Loucy (cell line): ENCODE measurements at regions not wholly inside any gene's neighbourhood (a gene's known extent, or its start where the extent isn't known, plus 50 kb on each side); places are given as distances from the start of the nearest gene placed in this dataset.

Experiments
- H2AFZ ChIP-seq: fragments of 200-600 bp; sonication (generic); 2 replicates; pipeline ENCODE4 v1.6.0; 2016; ENCODE audit warnings: antibody characterized with exemption, mild to moderate bottlenecking, low read length, moderate library complexity
- H3F3A ChIP-seq: fragments of 200-600 bp; 2 replicates; pipeline ENCODE4 v1.6.0; 2016; ENCODE audit warnings: antibody characterized with exemption, low read depth, mild to moderate bottlenecking
- H3K27me3 ChIP-seq: fragments of 200-600 bp; sonication (generic); 2 replicates; pipeline ENCODE4 v1.6.1; 2014; ENCODE audit warnings: low read length, mild to moderate bottlenecking; ENCODE audit not compliant: insufficient read depth, poor library complexity, severe bottlenecking
- H3K36me3 ChIP-seq: fragments of 200-600 bp; sonication (generic); 2 replicates; pipeline ENCODE4 v1.6.1; 2016; ENCODE audit warnings: low read length; ENCODE audit not compliant: insufficient read depth
- H3K4me1 ChIP-seq: fragments of 200-600 bp; sonication (generic); 2 replicates; pipeline ENCODE4 v1.5.1; 2014; ENCODE audit warnings: low read length, mild to moderate bottlenecking; ENCODE audit not compliant: insufficient read depth, poor library complexity, severe bottlenecking
- H3K4me2 ChIP-seq: fragments of 200-600 bp; sonication (generic); 2 replicates; pipeline ENCODE4 v1.6.0; 2014; ENCODE audit warnings: antibody characterized with exemption, low read length, low read depth, mild to moderate bottlenecking; ENCODE audit not compliant: poor library complexity, severe bottlenecking
- H3K4me3 ChIP-seq: fragments of 200-600 bp; sonication (generic); 2 replicates; pipeline ENCODE4 v1.5.1; 2014; ENCODE audit warnings: low read length, mild to moderate bottlenecking, mixed read lengths; ENCODE audit not compliant: poor library complexity, severe bottlenecking
- H3K79me2 ChIP-seq: fragments of 200-600 bp; sonication (generic); 2 replicates; pipeline ENCODE4 v1.6.1; 2014; ENCODE audit warnings: low read length; ENCODE audit not compliant: insufficient read depth
- H3K9ac ChIP-seq: fragments of 200-600 bp; sonication (generic); 2 replicates; pipeline ENCODE4 v1.6.0; 2014; ENCODE audit warnings: mild to moderate bottlenecking, low read depth, low read length, moderate library complexity; ENCODE audit not compliant: poor library complexity, severe bottlenecking
- H3K9me2 ChIP-seq: fragments of 200-600 bp; sonication (generic); replicated peaks from 2 replicates; pipeline ENCODE4 v1.6.1; 2016; ENCODE audit warnings: low read depth, low read length, mixed read lengths
- H3K9me3 ChIP-seq: fragments of 200-600 bp; sonication (generic); 2 replicates; pipeline ENCODE4 v1.6.1; 2014; ENCODE audit warnings: mild to moderate bottlenecking, antibody characterized with exemption, low read length, low read depth; ENCODE audit not compliant: insufficient read depth
- H4K20me1 ChIP-seq: fragments of 200-600 bp; sonication (generic); 2 replicates; pipeline ENCODE4 v1.6.0; 2014; ENCODE audit warnings: antibody characterized with exemption, low read length, mild to moderate bottlenecking; ENCODE audit not compliant: insufficient read depth, poor library complexity, severe bottlenecking
- EZH2phosphoT487 ChIP-seq: fragments of 200-600 bp; IDR thresholded peaks from 2 replicates; pipeline ENCODE4 v1.6.1; 2018; ENCODE audit warnings: antibody characterized with exemption, mild to moderate bottlenecking, moderate library complexity, borderline replicate concordance
- TF ChIP-seq, protein P1 (sequence below): fragments of 200-600 bp; sonication (generic); conservative IDR thresholded peaks from 2 replicates; pipeline ENCODE4 v1.5.1; 2014; ENCODE audit warnings: mild to moderate bottlenecking, antibody characterized with exemption, low read length

DNA sequence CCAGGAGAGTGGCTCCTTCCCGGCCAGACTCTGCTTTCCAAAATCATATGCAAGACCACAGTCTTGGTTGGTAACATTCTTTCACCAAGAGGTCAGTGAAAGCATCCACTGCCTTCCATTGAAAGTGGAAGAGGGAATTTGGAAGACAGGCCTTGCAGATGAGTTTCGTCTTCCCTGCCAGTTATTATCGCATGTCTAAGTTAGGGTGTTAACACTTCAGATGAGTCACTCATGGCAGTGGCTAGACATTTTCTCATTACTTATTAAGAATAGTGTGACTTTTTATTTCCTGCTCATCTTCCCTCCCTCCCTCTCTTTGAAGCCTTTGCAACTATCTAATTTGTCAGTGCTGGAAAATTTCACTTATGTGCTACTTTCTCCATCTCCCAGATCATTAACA lies 102.9 kb upstream of the EPB41L3 start:
- no peaks in the 10 kb centered on the region for H3F3A ChIP-seq
- no peak overlapping the region for H3K4me3 ChIP-seq
- TF ChIP-seq, protein P1, sequence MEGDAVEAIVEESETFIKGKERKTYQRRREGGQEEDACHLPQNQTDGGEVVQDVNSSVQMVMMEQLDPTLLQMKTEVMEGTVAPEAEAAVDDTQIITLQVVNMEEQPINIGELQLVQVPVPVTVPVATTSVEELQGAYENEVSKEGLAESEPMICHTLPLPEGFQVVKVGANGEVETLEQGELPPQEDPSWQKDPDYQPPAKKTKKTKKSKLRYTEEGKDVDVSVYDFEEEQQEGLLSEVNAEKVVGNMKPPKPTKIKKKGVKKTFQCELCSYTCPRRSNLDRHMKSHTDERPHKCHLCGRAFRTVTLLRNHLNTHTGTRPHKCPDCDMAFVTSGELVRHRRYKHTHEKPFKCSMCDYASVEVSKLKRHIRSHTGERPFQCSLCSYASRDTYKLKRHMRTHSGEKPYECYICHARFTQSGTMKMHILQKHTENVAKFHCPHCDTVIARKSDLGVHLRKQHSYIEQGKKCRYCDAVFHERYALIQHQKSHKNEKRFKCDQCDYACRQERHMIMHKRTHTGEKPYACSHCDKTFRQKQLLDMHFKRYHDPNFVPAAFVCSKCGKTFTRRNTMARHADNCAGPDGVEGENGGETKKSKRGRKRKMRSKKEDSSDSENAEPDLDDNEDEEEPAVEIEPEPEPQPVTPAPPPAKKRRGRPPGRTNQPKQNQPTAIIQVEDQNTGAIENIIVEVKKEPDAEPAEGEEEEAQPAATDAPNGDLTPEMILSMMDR = no peak
- TF ChIP-seq EZH2phosphoT487 = no peak

DNA sequence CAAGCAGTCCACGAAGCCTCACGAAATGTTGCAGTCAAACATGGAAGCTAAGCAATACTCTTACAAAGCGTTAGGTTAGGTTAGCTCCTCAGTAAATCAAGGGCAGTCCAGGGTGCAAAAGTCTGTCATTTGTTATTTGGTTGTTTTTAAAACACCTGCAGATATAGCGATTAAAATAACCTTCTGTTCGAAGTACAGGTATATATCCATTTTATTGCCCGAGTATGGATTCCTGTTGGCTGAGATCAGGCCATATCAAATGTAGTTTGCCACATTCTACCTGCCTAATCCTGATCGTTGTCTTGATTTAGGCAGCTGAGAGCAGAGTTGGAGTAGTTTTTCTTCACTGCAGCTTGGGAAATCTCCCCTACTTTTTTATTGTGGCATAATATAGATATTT lies 99.5 kb upstream of the EPB41L3 start:
- no peaks in the 10 kb centered on the region for H3K27me3 ChIP-seq
- TF ChIP-seq EZH2phosphoT487 = no peak
- TF ChIP-seq, protein P1 = no peak
- no peaks in the 10 kb centered on the region for H3F3A ChIP-seq
- no peak overlapping the region for H3K4me2 ChIP-seq
- H3K36me3 ChIP-seq = no peaks in the 10 kb centered on the region
- H3K9me3 ChIP-seq = peaks cover 3% of the 10 kb centered on the region; the same call in 1 of the 2 replicates
- no peaks in the 10 kb centered on the region for H3K79me2 ChIP-seq
- no peaks in the 10 kb centered on the region for H3K4me1 ChIP-seq
- H3K9me2 ChIP-seq = no peaks in the 10 kb centered on the region
- H3K4me3 ChIP-seq = no peak overlapping the region
- no peak overlapping the region for H2AFZ ChIP-seq
- H4K20me1 ChIP-seq = no peaks in the 10 kb centered on the region
- H3K9ac ChIP-seq = no peak overlapping the region

More for the DNA sequence above, 102.9 kb upstream of the EPB41L3 start:
- Histone ChIP-seq H3K79me2 (no peaks in the 10 kb centered on the region), H2AFZ (no peak overlapping the region), H3K4me2 (no peak overlapping the region), H3K4me1 (no peaks in the 10 kb centered on the region), H3K27me3 (no peaks in the 10 kb centered on the region), H3K9ac (no peak overlapping the region), H3K9me3 (peaks cover 3% of the 10 kb centered on the region; the same call in 1 of the 2 replicates), H4K20me1 (no peaks in the 10 kb centered on the region), H3K36me3 (no peaks in the 10 kb centered on the region), H3K9me2 (no peaks in the 10 kb centered on the region)

DNA sequence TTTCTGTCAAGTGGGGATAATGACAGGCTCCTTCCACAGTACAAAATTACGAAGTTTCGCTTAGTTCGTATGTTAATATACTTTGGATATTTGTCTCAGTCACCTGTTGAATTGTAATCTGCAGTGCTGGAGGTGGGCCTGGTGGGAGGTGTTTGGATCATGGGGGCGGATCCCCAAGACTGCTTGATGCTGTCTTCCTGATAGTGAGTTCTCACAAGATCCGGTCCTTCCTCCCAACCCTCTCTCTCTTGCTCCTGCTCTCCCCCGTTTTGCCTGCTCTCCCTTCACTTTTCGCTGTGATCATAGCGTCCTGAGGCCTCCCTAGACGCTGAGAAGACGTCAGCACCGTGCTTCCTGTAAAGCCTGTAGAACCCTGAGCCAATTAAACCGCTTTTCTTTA lies 97.1 kb upstream of the EPB41L3 start:
- Histone ChIP-seq H3K4me2 (no peak overlapping the region), H3F3A (no peaks in the 10 kb centered on the region), H2AFZ (no peak overlapping the region), H3K27me3 (no peaks in the 10 kb centered on the region), H3K36me3 (no peaks in the 10 kb centered on the region), H3K4me1 (no peaks in the 10 kb centered on the region), H3K9ac (no peak overlapping the region), H3K79me2 (no peaks in the 10 kb centered on the region), H3K9me3 (peaks cover 4% of the 10 kb centered on the region; the same call in 1 of the 2 replicates), H3K9me2 (no peaks in the 10 kb centered on the region), H4K20me1 (no peaks in the 10 kb centered on the region), H3K4me3 (no peak overlapping the region)
- TF ChIP-seq EZH2phosphoT487 = no peak
- TF ChIP-seq, protein P1 = no peak
